ENCODE measurements at regions not wholly inside any gene's neighbourhood (a gene's known extent, or its start where the extent isn't known, plus 50 kb on each side); places are given as distances from the start of the nearest gene placed in this dataset.

GRCh38 chr2:16088802-16089112, 148.4 kb downstream of the MYCN start:
- intact Hi-C loops (cut with micrococcal nuclease) (no loop called here), in situ Hi-C loops (cut with MboI; ENCODE audit: low sequenced_read_pairs) (no loop called here), dilution Hi-C loops (cut with HindIII; ENCODE audit: low sequenced_read_pairs, unreplicated experiment) (no loop called here)
- H3K18ac ChIP-seq (ENCODE audit: low read depth, low read length): no peak overlapping the region
- H3K4ac ChIP-seq (ENCODE audit: low read depth, low read length): no peak overlapping the region
- ATAC-seq (ENCODE audit: low read depth): no peak
- H4K91ac ChIP-seq (ENCODE audit: insufficient read depth, low read depth, low read length): no peak overlapping the region
- no peak overlapping the region for H2BK120ac ChIP-seq (ENCODE audit: low read depth, low read length)
- no peak overlapping the region for H2AK9ac ChIP-seq (replicated peaks; ENCODE audit: low read depth, low read length, poor library complexity)
- H2AFZ ChIP-seq (replicated peaks; ENCODE audit: low read length, poor library complexity): no peak overlapping the region
- H3K4me2 ChIP-seq (ENCODE audit: low read depth, low read length): no peak overlapping the region
- no peak overlapping the region for H3K14ac ChIP-seq (replicated peaks; ENCODE audit: low read depth, low read length)
- no peak overlapping the region for H4K8ac ChIP-seq (ENCODE audit: low read depth in 2 of 2, low read length in 2 of 2)
- H2BK20ac ChIP-seq (ENCODE audit: low read depth, low read length): no peak overlapping the region
- H3K36me3 ChIP-seq (ENCODE audit: control insufficient read depth, insufficient read depth, low read length): no peaks in the 10 kb centered on the region
- no peak overlapping the region for H4K5ac ChIP-seq (ENCODE audit: low read depth, low read length)
- CTCF ChIA-PET: no interaction called here
- no peak overlapping the region for H3K23ac ChIP-seq (ENCODE audit: low read depth, low read length)
- peaks cover 19% of the 10 kb centered on the region for H3K9me3 ChIP-seq (ENCODE audit: control insufficient read depth, insufficient read depth, low read length)
- TF ChIP-seq RAD21 (IDR thresholded peaks at IDR 0.05; ENCODE audit: low read length) (no peak), MXI1 (IDR thresholded peaks at IDR 0.05; ENCODE audit: borderline replicate concordance, low read depth, low read length) (no peak), SMC3 (IDR thresholded peaks at IDR 0.05; ENCODE audit: low read depth, low read length) (no peak), FOS (IDR thresholded peaks at IDR 0.05; ENCODE audit: low read depth, low read length) (no peak), RCOR1 (IDR thresholded peaks at IDR 0.05; ENCODE audit: insufficient replicate concordance, low read length) (no peak), BHLHE40 (IDR thresholded peaks at IDR 0.05; ENCODE audit: low read depth, low read length) (no peak), MAFK (IDR thresholded peaks at IDR 0.05; ENCODE audit: low read depth, low read length) (no peak), NFE2L2 (IDR thresholded peaks at IDR 0.05; ENCODE audit: low read depth, low read length) (no peak), ELK1 (IDR thresholded peaks at IDR 0.05; ENCODE audit: borderline replicate concordance, low read depth, low read length) (no peak), CEBPB (IDR thresholded peaks at IDR 0.05; ENCODE audit: low read depth, low read length) (no peak), CHD1 (IDR thresholded peaks at IDR 0.05; ENCODE audit: low read depth, low read length) (no peak), USF2 (IDR thresholded peaks at IDR 0.05; ENCODE audit: low read depth, low read length) (no peak), RFX5 (IDR thresholded peaks at IDR 0.05; ENCODE audit: low read depth, low read length) (no peak)
- BruUV-seq (replicated peaks): no TSS peak
- no peaks in the 10 kb centered on the region for H3K9me1 ChIP-seq (ENCODE audit: insufficient read depth, low read length)
- WGBS, 2 experiments (ENCODE audit: extremely low coverage in 2 of 2, insufficient read length in 1 of 2): no CpG with 5 or more reads among the region's 3 CpGs
- no peak for DNase-seq
- H2BK5ac ChIP-seq (ENCODE audit: low read depth, low read length, poor library complexity, severe bottlenecking): no peak overlapping the region
- H3K4me3 ChIP-seq (ENCODE audit: insufficient read depth, low read depth, low read length): no peak overlapping the region
- POLR2A ChIA-PET (ENCODE audit: unreplicated experiment): no interaction called here
- no peaks in the 10 kb centered on the region for H3K79me1 ChIP-seq (ENCODE audit: low read depth in 1 of 2, low read length in 2 of 2)
- H2AK5ac ChIP-seq (ENCODE audit: low read depth, low read length): no peak overlapping the region
- no peak overlapping the region for H2BK15ac ChIP-seq (ENCODE audit: low read depth, low read length)
- H3K9ac ChIP-seq (ENCODE audit: low read depth, low read length): no peak overlapping the region
- H3K27me3 ChIP-seq (ENCODE audit: control insufficient read depth, insufficient read depth, low read length): no peaks in the 10 kb centered on the region
- no peaks in the 10 kb centered on the region for H3K4me1 ChIP-seq (ENCODE audit: control insufficient read depth, insufficient read depth, low read length)
- no peak overlapping the region for H3K56ac ChIP-seq (ENCODE audit: extremely low read depth, insufficient read depth, low read length)
- H3K27ac ChIP-seq (ENCODE audit: insufficient read depth, low read length): no peak overlapping the region
- no peaks in the 10 kb centered on the region for H4K20me1 ChIP-seq (ENCODE audit: insufficient read depth, low read length)

Data from IMR-90 (cell line).